ENCODE measurements at regions not wholly inside any gene's neighbourhood (a gene's known extent, or its start where the extent isn't known, plus 50 kb on each side); places are given as distances from the start of the nearest gene placed in this dataset.

DNA sequence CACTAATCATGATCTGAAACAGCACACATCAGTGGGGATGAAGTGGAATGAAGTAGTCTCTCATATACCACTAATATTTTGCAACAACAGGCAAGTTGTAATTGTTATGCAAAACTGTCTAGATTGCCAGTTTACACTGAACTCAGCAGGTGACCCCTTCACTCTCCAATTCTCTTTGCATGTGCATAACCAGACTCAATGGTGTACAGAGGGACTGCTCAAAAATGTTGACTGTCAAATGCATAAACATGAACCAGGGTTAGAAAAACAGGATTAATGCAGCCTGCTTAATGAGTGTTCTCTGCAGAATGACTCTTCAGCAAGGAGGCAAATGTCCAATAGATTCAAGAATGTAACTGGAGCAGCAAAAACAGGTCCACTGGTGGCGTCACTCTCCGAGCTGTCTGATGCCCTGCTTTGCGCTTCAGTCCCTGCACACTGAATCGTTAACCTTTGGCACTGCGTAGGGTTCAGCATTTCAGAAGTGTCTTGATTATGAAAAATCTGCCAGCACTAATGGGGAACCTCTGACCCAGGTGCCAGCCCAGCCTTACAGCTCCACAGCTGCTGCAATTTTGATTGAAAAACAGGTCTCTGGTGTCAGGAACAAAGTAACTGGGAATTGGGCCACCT is 209.3 kb downstream of the TDRD15 start:
- H3K27me3 ChIP-seq: no peaks in the 10 kb centered on the region
- peak overlapping the region in 3 of 11 experiments; percentile 5 to 20 (median 18); a peak in 4 of 22 replicates for H3K27ac ChIP-seq
- peaks cover 0 to 27% (median 16%) of the 10 kb centered on the region in 10 experiments; a peak in 17 of 20 replicates for H3K4me1 ChIP-seq
- peak overlapping the region in 1 of 11 experiments; percentile 19; a peak in 1 of 22 replicates for H3K4me2 ChIP-seq
- H3K36me3 ChIP-seq: no peaks in the 10 kb centered on the region
- H3K9me3 ChIP-seq (replicated peaks in 1 of 11): peaks cover 12 to 31% (median 19%) of the 10 kb centered on the region in 11 experiments; a peak in 21 of 22 replicates
- TF ChIP-seq Cebpa-rat (IDR thresholded peaks at IDR 0.05): no peak
- H3K9ac ChIP-seq: no peak overlapping the region
- no peaks in the 10 kb centered on the region for H4K20me1 ChIP-seq
- no peak overlapping the region for H3K4me3 ChIP-seq

DNA sequence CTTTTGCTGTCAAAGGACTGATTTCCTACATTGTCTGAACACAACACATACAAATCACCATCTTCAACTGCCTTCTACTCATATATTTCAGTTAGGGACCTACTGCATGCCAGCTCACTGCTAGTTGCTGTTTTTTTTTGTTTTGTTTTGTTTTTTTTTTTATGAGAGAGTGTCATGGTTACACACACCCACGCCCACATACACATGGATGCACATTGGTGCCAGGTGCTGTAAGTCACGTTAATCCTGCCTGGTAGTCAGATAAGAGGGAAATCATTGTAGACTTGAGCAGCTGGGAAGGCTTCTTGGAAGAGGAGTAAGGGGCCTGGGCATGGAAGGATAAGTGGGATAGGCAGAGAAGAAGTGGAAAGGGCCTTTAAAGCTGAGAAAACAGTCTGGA is 209.9 kb downstream of the TDRD15 start:
- Histone ChIP-seq H3K36me3 (no peaks in the 10 kb centered on the region), H3K9ac (no peak overlapping the region), H3K27me3 (no peaks in the 10 kb centered on the region), H4K20me1 (no peaks in the 10 kb centered on the region), H3K27ac (peak overlapping the region in 3 of 11 experiments; percentile 5 to 20 (median 18); a peak in 3 of 22 replicates), H3K9me3 (replicated peaks in 1 of 11) (peaks cover 12 to 31% (median 19%) of the 10 kb centered on the region in 11 experiments; a peak in 21 of 22 replicates), H3K4me1 (peaks cover 0 to 27% (median 16%) of the 10 kb centered on the region in 10 experiments; a peak in 17 of 20 replicates), H3K4me3 (no peak overlapping the region), H3K4me2 (no peak overlapping the region)
- no peak for TF ChIP-seq Cebpa-rat (IDR thresholded peaks at IDR 0.05)

GRCh38 chr2:21346984-21347383 is 223.2 kb downstream of the TDRD15 start:
- no peaks in the 10 kb centered on the region for H3K4me1 ChIP-seq
- H3K27me3 ChIP-seq: no peaks in the 10 kb centered on the region; a peak in 1 of 22 replicates
- peaks cover 0 to 4% (median 0%) of the 10 kb centered on the region in 11 experiments; a peak in 2 of 22 replicates for H3K9me3 ChIP-seq (replicated peaks in 1 of 11)
- H3K9ac ChIP-seq: no peak overlapping the region
- no peak overlapping the region for H3K27ac ChIP-seq
- no peak overlapping the region for H3K4me3 ChIP-seq
- no peaks in the 10 kb centered on the region for H4K20me1 ChIP-seq
- no peak overlapping the region for H3K4me2 ChIP-seq
- TF ChIP-seq Cebpa-rat (IDR thresholded peaks at IDR 0.05): no peak
- H3K36me3 ChIP-seq: no peaks in the 10 kb centered on the region

DNA sequence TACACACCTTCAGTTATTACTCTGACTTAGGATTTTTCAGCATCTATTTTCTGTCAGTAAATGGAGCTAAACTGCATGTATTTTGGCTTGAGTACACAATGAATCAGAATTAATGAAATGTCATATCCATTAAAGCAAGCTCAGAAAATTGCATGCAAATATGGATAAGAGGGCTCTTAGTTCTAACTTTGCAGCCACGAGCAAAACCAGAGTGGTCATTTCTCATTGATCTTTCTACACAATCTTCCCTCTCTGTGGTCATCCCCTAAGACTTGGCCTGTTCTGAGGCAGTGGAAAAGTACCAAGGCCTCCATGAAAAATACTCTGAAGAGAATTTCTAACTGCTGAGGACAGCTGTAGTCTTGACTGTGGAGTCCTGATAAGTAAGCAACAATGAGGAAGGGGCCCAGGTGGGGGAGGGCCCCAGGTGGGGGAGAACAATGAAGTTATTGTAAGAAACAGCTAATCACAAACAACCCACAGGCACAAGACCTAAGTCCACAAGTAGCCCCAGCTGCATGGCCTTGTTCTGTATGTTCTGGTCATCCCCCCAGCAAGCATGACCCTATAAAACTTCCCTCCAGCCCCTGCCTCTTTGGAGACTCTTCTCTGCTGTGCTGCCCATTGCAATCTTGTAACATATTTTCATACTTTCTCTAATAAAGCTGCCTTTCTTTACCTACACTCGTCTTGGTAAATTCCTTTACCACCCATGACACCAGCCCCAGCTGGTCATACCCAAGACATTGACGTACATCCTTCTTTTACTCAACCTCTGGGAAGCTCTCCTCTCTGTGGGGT is 230.3 kb downstream of the TDRD15 start:
- Histone ChIP-seq H3K4me3 (no peak overlapping the region), H3K27me3 (no peaks in the 10 kb centered on the region), H4K20me1 (no peaks in the 10 kb centered on the region), H3K9ac (no peak overlapping the region), H3K4me1 (peaks cover 0 to 5% (median 0%) of the 10 kb centered on the region in 10 experiments; a peak in 1 of 20 replicates), H3K27ac (no peak overlapping the region), H3K4me2 (no peak overlapping the region), H3K9me3 (replicated peaks in 1 of 11) (peaks cover 0 to 11% (median 7%) of the 10 kb centered on the region in 11 experiments; a peak in 4 of 22 replicates), H3K36me3 (no peaks in the 10 kb centered on the region)
- TF ChIP-seq Cebpa-rat (IDR thresholded peaks at IDR 0.05): no peak

GRCh38 chr2:21356086-21356856 is 232.5 kb downstream of the TDRD15 start:
- no peak for TF ChIP-seq Cebpa-rat (IDR thresholded peaks at IDR 0.05)
- Histone ChIP-seq H3K9ac (no peak overlapping the region), H3K27ac (no peak overlapping the region), H4K20me1 (no peaks in the 10 kb centered on the region), H3K9me3 (replicated peaks in 1 of 11) (peaks cover 0 to 11% (median 7%) of the 10 kb centered on the region in 11 experiments; a peak in 4 of 22 replicates), H3K36me3 (no peaks in the 10 kb centered on the region), H3K27me3 (no peaks in the 10 kb centered on the region), H3K4me3 (no peak overlapping the region), H3K4me1 (peaks cover 0 to 5% (median 0%) of the 10 kb centered on the region in 10 experiments; a peak in 1 of 20 replicates), H3K4me2 (peak overlapping the region in 1 of 11 experiments; percentile 20; a peak in 1 of 22 replicates)

DNA sequence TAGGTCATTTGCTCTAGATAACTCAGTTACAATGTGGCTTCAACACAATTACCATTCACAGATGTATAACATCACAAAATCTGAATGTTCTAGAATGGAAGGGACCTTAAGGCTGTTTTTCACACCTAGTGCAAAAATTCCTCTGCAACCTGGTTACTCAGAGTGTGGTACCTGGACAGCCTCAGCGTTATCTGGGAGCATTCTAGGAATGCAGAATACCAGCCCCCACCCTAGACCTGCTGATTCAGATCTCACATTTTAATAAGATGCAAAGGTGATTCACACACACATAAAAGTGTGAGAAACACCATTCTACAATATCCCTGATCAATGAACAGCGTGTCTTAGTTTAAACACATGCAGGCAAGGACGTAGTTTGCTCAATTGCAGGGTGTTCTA is 233.1 kb downstream of the TDRD15 start:
- Histone ChIP-seq H3K27me3 (no peaks in the 10 kb centered on the region), H4K20me1 (no peaks in the 10 kb centered on the region), H3K4me2 (no peak overlapping the region), H3K4me3 (no peak overlapping the region), H3K9ac (no peak overlapping the region), H3K36me3 (no peaks in the 10 kb centered on the region), H3K4me1 (peaks cover 0 to 5% (median 0%) of the 10 kb centered on the region in 10 experiments; a peak in 1 of 20 replicates), H3K27ac (no peak overlapping the region), H3K9me3 (replicated peaks in 1 of 11) (peaks cover 0 to 11% (median 7%) of the 10 kb centered on the region in 11 experiments; a peak in 4 of 22 replicates)
- no peak for TF ChIP-seq Cebpa-rat (IDR thresholded peaks at IDR 0.05)

- Histone ChIP-seq H3K27me3 (no peaks in the 10 kb centered on the region), H3K4me3 (no peak overlapping the region), H3K36me3 (no peaks in the 10 kb centered on the region), H3K4me1 (peaks cover 0 to 5% (median 0%) of the 10 kb centered on the region in 10 experiments; a peak in 1 of 20 replicates), H4K20me1 (no peaks in the 10 kb centered on the region; a peak in 1 of 22 replicates), H3K4me2 (no peak overlapping the region), H3K9me3 (replicated peaks in 1 of 11) (peaks cover 0 to 10% (median 7%) of the 10 kb centered on the region in 11 experiments; a peak in 4 of 22 replicates), H3K9ac (no peak overlapping the region), H3K27ac (no peak overlapping the region)
- no peak for TF ChIP-seq Cebpa-rat (IDR thresholded peaks at IDR 0.05)
Measured at GRCh38 chr2:21358976-21359375, 235.2 kb downstream of the TDRD15 start.

- Histone ChIP-seq H3K4me3 (no peak overlapping the region), H3K4me2 (no peak overlapping the region), H3K4me1 (0 out of 20 replicates have a peak, but pooled peaks cover 0 to 1% (median 0%) of the 10 kb centered on the region in 10 experiments), H3K27me3 (no peaks in the 10 kb centered on the region), H3K36me3 (no peaks in the 10 kb centered on the region), H3K9ac (no peak overlapping the region), H4K20me1 (no peaks in the 10 kb centered on the region; a peak in 1 of 22 replicates), H3K27ac (no peak overlapping the region), H3K9me3 (replicated peaks in 1 of 11) (0 out of 22 replicates have a peak, but pooled peaks cover 0 to 2% (median 0%) of the 10 kb centered on the region in 11 experiments)
- no peak for TF ChIP-seq Cebpa-rat (IDR thresholded peaks at IDR 0.05)
Measured at GRCh38 chr2:21361384-21361783, 237.6 kb downstream of the TDRD15 start.
